ENCODE measurements at regions not wholly inside any gene's neighbourhood (a gene's known extent, or its start where the extent isn't known, plus 50 kb on each side); places are given as distances from the start of the nearest gene placed in this dataset.
"Not testable (repeated sequence)": the region's sequence is repeated elsewhere in the genome, so short reads cannot be mapped to it uniquely, and the experiment has no call there.

DNA sequence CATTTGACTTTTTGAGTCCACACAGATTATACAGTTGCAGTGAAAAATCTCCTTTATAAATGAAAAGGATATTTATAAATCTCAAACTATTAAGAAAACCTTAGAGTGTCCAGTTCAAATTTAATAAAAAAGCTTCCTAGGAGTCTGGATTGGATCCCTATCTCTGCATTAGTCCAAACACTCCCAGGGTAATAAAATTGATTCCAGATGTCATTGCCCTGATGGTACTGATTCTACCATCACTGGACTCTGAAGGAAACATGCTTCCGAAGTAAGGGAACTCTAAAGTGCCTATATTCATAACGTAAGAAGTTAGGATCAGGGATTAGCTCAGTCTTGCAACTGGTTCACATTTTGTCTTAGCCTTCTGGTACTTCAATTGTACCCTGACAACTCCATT is 1325.1 kb upstream of the MAP3K7 start:
- intact Hi-C loops (cut with DNase I, micrococcal nuclease) = no loop called here
- H3K36me3 ChIP-seq (ENCODE audit: low read depth) = no peaks in the 10 kb centered on the region
- H3K4me1 ChIP-seq (ENCODE audit: low read depth) = no peaks in the 10 kb centered on the region

DNA sequence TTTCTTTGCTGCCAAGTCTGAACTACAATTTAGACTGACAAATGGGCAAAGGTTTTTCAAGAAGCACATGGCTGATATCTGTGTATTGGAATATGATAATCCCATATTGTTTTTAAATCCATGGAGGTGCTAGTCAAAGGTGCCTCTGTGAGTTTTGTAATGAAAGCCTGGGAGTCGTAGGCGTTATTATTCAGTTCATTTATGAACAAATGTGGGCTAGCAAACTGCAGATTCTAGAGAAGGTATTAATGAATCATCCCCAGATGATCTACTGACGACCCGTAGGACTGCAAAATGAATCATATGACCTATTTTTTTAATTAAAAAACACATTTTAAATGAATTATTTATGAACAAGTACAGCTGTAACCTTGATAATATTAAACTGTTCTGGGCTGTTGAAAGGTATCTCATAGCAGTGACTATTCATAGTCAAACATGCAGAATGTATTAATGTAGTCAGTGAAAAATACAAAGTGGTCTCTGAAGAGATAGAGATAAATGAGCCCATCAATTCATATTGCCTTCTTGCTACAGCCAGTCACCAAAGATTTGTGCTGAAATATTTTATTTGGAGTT is 1317.8 kb upstream of the MAP3K7 start:
- H3K4me3 ChIP-seq = no peak overlapping the region
- H3K36me3 ChIP-seq (ENCODE audit: low read depth) = no peaks in the 10 kb centered on the region

More for the DNA sequence above, 1325.1 kb upstream of the MAP3K7 start:
- DNase-seq = no peak
- Histone ChIP-seq H3K9me3 (peaks cover 3% of the 10 kb centered on the region), H3K4me3 (no peak overlapping the region)
- no peak for ATAC-seq
- TF ChIP-seq, protein P1, sequence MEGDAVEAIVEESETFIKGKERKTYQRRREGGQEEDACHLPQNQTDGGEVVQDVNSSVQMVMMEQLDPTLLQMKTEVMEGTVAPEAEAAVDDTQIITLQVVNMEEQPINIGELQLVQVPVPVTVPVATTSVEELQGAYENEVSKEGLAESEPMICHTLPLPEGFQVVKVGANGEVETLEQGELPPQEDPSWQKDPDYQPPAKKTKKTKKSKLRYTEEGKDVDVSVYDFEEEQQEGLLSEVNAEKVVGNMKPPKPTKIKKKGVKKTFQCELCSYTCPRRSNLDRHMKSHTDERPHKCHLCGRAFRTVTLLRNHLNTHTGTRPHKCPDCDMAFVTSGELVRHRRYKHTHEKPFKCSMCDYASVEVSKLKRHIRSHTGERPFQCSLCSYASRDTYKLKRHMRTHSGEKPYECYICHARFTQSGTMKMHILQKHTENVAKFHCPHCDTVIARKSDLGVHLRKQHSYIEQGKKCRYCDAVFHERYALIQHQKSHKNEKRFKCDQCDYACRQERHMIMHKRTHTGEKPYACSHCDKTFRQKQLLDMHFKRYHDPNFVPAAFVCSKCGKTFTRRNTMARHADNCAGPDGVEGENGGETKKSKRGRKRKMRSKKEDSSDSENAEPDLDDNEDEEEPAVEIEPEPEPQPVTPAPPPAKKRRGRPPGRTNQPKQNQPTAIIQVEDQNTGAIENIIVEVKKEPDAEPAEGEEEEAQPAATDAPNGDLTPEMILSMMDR (IDR thresholded peaks at IDR 0.05) = no peak

DNA sequence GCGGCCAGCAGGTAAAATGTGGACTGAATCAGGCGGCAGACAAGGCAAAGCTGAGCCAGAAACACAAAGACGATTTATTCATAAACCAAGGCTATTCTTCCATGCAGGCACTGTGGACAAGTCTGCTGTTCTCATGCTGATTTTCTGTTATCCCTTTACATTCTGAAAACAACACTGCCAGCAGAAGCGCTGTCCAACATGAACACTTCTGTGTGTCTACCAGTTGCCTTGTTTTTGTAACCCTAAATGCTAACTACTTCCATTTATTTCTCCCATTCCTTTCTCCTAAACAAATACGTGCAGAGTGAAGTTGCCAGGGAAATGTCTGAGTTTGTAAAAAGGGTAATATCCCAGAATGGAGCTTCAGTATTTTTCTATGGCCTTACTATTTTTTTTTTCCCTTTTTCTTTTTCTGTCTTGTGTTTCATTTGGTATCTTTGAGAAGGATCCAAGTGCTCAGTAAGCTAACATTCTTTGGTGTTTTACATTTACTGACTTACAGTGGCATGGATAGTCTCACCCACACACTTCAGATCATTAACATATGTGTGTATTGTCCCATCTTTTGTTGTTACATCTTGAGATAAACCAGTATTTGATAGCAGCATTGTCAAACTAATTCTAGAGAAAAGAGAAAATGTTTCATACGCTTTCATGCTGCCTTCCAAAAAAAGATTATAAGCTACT is 1308.9 kb upstream of the MAP3K7 start:
- intact Hi-C loops (cut with DNase I, micrococcal nuclease) = no loop called here
- Histone ChIP-seq H3K36me3 (ENCODE audit: low read depth) (no peaks in the 10 kb centered on the region), H3K4me1 (ENCODE audit: low read depth) (no peaks in the 10 kb centered on the region), H3K4me3 (no peak overlapping the region), H3K9me3 (peaks cover 17% of the 10 kb centered on the region)
- DNase-seq (no peak), ATAC-seq (no peak)
- TF ChIP-seq, protein P1 (IDR thresholded peaks at IDR 0.05) = no peak

More for the DNA sequence above, 1317.8 kb upstream of the MAP3K7 start:
- Histone ChIP-seq H3K9me3 (no peaks in the 10 kb centered on the region), H3K4me1 (ENCODE audit: low read depth) (no peaks in the 10 kb centered on the region)
- TF ChIP-seq, protein P1 (IDR thresholded peaks at IDR 0.05) = no peak
- no peak for ATAC-seq
- no peak for DNase-seq
- intact Hi-C loops (cut with DNase I, micrococcal nuclease) = no loop called here

DNA sequence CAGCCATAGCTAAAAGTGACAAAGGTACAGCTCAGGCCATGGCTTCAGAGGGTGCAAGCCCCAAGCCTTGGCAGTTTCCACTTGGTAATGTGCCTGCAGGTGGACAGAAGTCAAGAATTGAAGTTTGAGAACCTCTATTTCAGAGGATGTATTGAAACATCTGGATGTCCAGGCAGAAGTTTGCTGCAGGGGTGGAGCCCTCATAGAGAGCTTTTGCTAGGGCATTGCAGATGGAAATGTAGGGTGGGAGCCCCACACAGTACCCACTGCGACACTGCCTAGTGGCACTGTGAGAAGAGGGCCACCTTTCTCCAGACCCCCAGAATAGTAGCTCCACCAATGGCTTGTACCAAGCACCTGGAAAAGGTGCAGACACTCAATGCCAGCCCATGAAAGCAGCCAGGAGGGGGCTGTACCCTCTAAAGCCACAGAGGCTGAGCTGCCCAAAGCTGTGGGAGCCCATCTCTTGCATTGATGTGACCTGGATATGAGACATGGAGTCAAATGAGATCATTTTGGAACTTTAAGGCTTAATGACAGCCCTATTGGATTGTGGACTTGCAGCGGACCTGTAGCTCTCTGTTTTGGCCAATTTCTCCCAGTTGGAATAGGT is 1299.4 kb upstream of the MAP3K7 start:
- H3K36me3 ChIP-seq (ENCODE audit: low read depth) = no peaks in the 10 kb centered on the region
- TF ChIP-seq, protein P1 (IDR thresholded peaks at IDR 0.05) = no peak
- ATAC-seq = no peak
- no peak for DNase-seq
- intact Hi-C loops (cut with DNase I, micrococcal nuclease) = no loop called here
- no peaks in the 10 kb centered on the region for H3K4me1 ChIP-seq (ENCODE audit: low read depth)
- H3K4me3 ChIP-seq = no peak overlapping the region
- H3K9me3 ChIP-seq = peaks cover 19% of the 10 kb centered on the region

DNA sequence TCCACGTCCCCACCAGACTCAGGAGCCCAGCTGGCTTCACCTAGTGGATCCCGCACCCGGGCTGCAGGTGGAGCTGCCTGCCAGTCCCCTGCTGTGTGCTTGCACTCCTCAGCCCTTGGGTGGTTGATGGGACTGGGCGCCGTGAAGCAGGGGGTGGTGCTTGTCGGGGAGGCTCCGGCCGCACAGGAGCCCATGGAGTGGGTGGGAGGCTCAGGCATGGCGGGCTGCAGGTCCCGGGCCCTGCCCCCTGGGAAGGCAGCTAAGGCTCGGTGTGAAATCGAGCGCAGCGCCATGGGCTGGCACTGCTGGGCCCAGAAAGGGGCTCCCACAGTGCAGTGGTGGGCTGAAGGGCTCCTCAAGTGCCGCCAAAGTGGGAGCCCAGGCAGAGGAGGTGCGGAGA is 1294.9 kb upstream of the MAP3K7 start:
- ATAC-seq; intact Hi-C loops (cut with DNase I, micrococcal nuclease); H3K4me3 ChIP-seq; H3K36me3 ChIP-seq (ENCODE audit: low read depth); H3K4me1 ChIP-seq (ENCODE audit: low read depth); DNase-seq: not testable (repeated sequence)
- peaks cover 11% of the 10 kb centered on the region for H3K9me3 ChIP-seq

DNA sequence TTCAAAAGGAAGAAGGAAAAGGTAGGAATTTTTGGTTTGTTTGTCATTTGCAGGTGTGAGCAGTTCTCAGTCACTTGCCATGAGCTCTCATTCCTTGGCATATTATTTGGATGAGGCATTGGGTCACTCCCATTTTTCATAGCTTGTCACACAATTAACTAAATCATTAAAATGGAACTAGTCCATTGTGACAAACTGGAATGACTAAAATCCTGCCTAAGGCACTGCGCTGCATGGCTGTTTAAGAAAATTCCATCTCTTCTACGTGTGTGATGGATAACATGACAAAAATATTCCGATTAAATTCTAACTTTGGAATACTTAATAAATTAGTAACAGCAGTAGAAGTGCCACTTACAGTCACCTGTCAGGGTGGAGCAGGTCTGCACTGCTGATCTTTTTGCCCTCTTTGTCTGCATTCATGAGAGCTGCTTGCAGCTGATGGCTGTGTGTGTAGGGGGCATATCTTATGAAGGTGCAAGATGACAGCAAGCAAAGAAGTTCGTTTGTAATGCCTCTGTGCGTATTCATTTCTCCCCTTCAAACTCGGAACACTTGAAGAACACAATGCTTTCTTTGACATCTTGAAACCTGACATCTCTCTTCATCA is 1292.6 kb upstream of the MAP3K7 start:
- H3K36me3 ChIP-seq (ENCODE audit: low read depth) = no peaks in the 10 kb centered on the region
- TF ChIP-seq, protein P1 (IDR thresholded peaks at IDR 0.05) = no peak
- no peaks in the 10 kb centered on the region for H3K9me3 ChIP-seq
- ATAC-seq (no peak), DNase-seq (no peak)
- H3K4me3 ChIP-seq = no peak overlapping the region
- intact Hi-C loops (cut with DNase I, micrococcal nuclease) = no loop called here
- no peaks in the 10 kb centered on the region for H3K4me1 ChIP-seq (ENCODE audit: low read depth)
